OCI-LY1 (cell line): ENCODE measurements at regions not wholly inside any gene's neighbourhood (a gene's known extent, or its start where the extent isn't known, plus 50 kb on each side); places are given as distances from the start of the nearest gene placed in this dataset.
"Not testable (repeated sequence)": the region's sequence is repeated elsewhere in the genome, so short reads cannot be mapped to it uniquely, and the experiment has no call there.

Experiments
- H2AFZ ChIP-seq: fragments of 200-600 bp; sonication (generic), shearing (Covaris generic); 2 replicates; pipeline ENCODE4 v1.6.0; 2014; ENCODE audit warnings: antibody characterized with exemption, mild to moderate bottlenecking, low read length
- H3F3A ChIP-seq: fragments of 200-600 bp; sonication (generic), shearing (Covaris generic); 2 replicates; pipeline ENCODE4 v1.6.0; 2014; ENCODE audit warnings: mild to moderate bottlenecking, antibody characterized with exemption, low read length, moderate library complexity; ENCODE audit not compliant: insufficient read depth
- H3K27ac ChIP-seq: fragments of 200-600 bp; sonication (generic); 2 replicates; pipeline ENCODE4 v1.5.1; 2014; ENCODE audit warnings: low read length, mixed run types, mild to moderate bottlenecking, low read depth; ENCODE audit not compliant: poor library complexity, severe bottlenecking
- H3K27me3 ChIP-seq: fragments of 200-600 bp; sonication (generic); 2 replicates; pipeline ENCODE4 v1.6.0; 2014; ENCODE audit warnings: antibody characterized with exemption, mild to moderate bottlenecking, low read length, moderate library complexity; ENCODE audit not compliant: insufficient read depth
- H3K36me3 ChIP-seq: fragments of 200-600 bp; sonication (generic); 2 replicates; pipeline ENCODE4 v1.6.1; 2014; ENCODE audit warnings: mild to moderate bottlenecking, antibody characterized with exemption, low read length, moderate library complexity, mixed read lengths; ENCODE audit not compliant: insufficient read depth
- H3K4me1 ChIP-seq: fragments of 200-600 bp; sonication (generic); 2 replicates; pipeline ENCODE4 v1.5.1; 2014; ENCODE audit warnings: mild to moderate bottlenecking, low read length, moderate library complexity; ENCODE audit not compliant: insufficient read depth, severe bottlenecking
- H3K4me2 ChIP-seq: fragments of 200-600 bp; sonication (generic), shearing (Covaris generic); 2 replicates; pipeline ENCODE4 v1.6.1; 2014; ENCODE audit warnings: low read length
- H3K4me3 ChIP-seq: fragments of 200-600 bp; sonication (generic); 2 replicates; pipeline ENCODE4 v1.5.1; 2014; ENCODE audit warnings: low read length, low read depth, mild to moderate bottlenecking, mixed read lengths; ENCODE audit not compliant: poor library complexity, severe bottlenecking
- H3K79me2 ChIP-seq: fragments of 200-600 bp; shearing (Covaris generic); 2 replicates; pipeline ENCODE4 v1.6.1; 2016; ENCODE audit warnings: mixed run types, low read length, mixed read lengths; ENCODE audit not compliant: insufficient read depth
- H3K9ac ChIP-seq: fragments of 200-600 bp; sonication (generic), shearing (Covaris generic); 2 replicates; pipeline ENCODE4 v1.6.1; 2014; ENCODE audit warnings: mild to moderate bottlenecking, low read length, mixed read lengths
- H3K9me2 ChIP-seq: fragments of 200-600 bp; sonication (generic), shearing (Covaris generic); 2 replicates; pipeline ENCODE4 v1.6.1; 2014; ENCODE audit warnings: low read depth, mild to moderate bottlenecking, low read length, mixed read lengths
- H3K9me3 ChIP-seq: fragments of 200-600 bp; shearing (Covaris generic); 2 replicates; pipeline ENCODE4 v1.6.1; 2014; ENCODE audit warnings: low read length, mixed read lengths
- H4K20me1 ChIP-seq: fragments of 200-600 bp; sonication (generic), shearing (Covaris generic); 2 replicates; pipeline ENCODE4 v1.6.0; 2016; ENCODE audit warnings: mild to moderate bottlenecking, low read length; ENCODE audit not compliant: insufficient read depth
- EZH2 ChIP-seq: fragments of 200-600 bp; sonication (generic), shearing (Covaris generic); IDR thresholded peaks from 2 replicates; pipeline ENCODE4 v1.8.0; 2017; ENCODE audit warnings: borderline replicate concordance, mixed run types, mild to moderate bottlenecking, antibody characterized with exemption, low read length, moderate library complexity, mixed read lengths
- TF ChIP-seq, protein P1 (sequence below): fragments of 200-600 bp; sonication (generic), shearing (Covaris generic); IDR thresholded peaks from 2 replicates; pipeline ENCODE4 v1.5.1; 2017; ENCODE audit warnings: mild to moderate bottlenecking, antibody characterized with exemption, low read length, moderate library complexity, mixed read lengths

DNA sequence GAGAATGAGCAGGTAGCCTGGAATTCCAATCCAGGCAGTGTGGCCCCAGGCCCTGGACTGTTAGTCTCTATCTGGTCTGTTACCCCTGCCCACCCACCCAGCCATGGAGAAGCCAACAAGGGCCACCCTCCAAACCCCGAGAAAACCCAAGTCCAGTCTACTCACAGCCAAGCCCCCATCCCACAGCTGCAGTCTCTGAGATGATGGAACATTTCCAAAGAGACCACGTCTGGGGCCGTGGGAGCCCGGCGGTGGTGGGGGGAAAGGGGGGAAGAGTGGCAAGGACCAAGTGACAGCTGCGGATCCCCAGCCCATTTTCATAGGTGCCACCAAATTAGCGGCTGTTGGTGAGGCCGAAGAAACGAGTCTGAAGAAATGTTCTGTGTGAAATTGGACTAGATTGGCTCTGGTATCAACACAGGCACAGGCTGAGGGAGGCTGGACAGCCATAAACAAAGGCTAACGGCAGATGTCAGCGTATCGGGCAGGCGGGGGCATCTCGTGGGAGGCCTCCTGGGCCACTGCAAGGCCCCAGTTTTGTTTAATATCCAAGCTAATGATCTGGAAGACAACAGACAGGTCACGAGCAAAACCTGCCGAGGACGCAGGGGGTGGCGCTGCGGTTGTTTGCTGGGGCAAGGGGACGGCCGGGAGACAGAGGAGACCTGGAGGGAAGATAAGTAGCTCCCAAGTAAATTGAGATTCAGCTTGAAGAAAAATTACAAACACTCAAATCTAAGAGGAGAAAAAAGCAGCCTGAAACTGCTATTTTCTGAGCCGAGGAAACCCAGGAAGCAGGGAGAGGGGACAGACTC is 53.4 kb downstream of the RBFOX3 start:
- Histone ChIP-seq H3K27ac (no peak overlapping the region), H4K20me1 (no peaks in the 10 kb centered on the region), H3K4me2 (no peak overlapping the region), H2AFZ (no peak overlapping the region), H3K4me3 (no peak overlapping the region), H3K27me3 (peaks cover 8% of the 10 kb centered on the region; the same call in 1 of the 2 replicates), H3K9me3 (no peaks in the 10 kb centered on the region), H3K9me2 (no peaks in the 10 kb centered on the region), H3K36me3 (no peaks in the 10 kb centered on the region), H3K9ac (no peak overlapping the region), H3K79me2 (no peaks in the 10 kb centered on the region), H3K4me1 (no peaks in the 10 kb centered on the region), H3F3A (no peaks in the 10 kb centered on the region)
- no peak for TF ChIP-seq EZH2
- TF ChIP-seq, protein P1, sequence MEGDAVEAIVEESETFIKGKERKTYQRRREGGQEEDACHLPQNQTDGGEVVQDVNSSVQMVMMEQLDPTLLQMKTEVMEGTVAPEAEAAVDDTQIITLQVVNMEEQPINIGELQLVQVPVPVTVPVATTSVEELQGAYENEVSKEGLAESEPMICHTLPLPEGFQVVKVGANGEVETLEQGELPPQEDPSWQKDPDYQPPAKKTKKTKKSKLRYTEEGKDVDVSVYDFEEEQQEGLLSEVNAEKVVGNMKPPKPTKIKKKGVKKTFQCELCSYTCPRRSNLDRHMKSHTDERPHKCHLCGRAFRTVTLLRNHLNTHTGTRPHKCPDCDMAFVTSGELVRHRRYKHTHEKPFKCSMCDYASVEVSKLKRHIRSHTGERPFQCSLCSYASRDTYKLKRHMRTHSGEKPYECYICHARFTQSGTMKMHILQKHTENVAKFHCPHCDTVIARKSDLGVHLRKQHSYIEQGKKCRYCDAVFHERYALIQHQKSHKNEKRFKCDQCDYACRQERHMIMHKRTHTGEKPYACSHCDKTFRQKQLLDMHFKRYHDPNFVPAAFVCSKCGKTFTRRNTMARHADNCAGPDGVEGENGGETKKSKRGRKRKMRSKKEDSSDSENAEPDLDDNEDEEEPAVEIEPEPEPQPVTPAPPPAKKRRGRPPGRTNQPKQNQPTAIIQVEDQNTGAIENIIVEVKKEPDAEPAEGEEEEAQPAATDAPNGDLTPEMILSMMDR = no peak

DNA sequence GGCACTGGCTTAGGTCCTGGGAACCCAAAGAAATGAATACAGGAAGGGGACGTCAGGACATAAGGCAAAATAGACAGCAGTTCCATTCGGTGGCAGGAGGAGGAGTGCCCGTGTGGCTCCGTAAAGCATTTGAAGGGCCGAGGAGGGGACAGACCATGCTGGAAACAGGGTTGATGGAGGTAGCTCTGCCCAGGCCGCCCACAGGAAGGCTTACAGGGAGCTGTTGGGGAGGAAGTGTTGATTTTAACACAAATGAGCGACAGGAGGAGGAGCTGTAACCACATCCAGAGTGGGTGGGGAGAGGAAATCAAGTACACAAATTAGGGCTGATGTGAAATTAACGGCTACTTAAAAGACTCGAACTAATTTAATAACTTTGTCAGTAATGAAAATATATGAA is 54.6 kb downstream of the RBFOX3 start:
- Histone ChIP-seq H3K9me3 (no peaks in the 10 kb centered on the region), H3K27me3 (peaks cover 8% of the 10 kb centered on the region; the same call in 1 of the 2 replicates), H3K36me3 (no peaks in the 10 kb centered on the region), H4K20me1 (no peaks in the 10 kb centered on the region), H3K79me2 (no peaks in the 10 kb centered on the region), H3K4me1 (no peaks in the 10 kb centered on the region), H3F3A (no peaks in the 10 kb centered on the region), H2AFZ (no peak overlapping the region), H3K9me2 (no peaks in the 10 kb centered on the region), H3K4me3 (no peak overlapping the region), H3K27ac (no peak overlapping the region), H3K4me2 (no peak overlapping the region), H3K9ac (no peak overlapping the region)
- TF ChIP-seq, protein P1 = no peak
- no peak for TF ChIP-seq EZH2

DNA sequence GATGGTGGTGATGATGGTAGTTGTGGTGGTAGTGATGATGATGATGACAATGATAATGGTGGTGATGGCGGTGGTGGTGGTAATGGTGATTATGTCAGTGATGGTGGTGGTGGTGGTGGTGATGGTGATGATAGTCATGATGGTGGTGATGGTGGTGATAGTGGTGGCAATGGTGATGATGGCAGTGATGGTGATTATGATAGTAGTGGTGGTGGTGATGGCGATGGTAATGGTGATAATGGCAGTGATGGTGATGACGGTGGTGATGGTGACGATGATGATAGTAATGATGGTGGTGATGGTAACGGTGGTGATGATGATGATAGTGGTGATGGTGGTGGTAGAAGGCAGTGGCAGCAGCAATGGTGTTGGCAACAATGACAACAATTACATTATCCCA is 55.3 kb downstream of the RBFOX3 start:
- no peak overlapping the region for H3K4me2 ChIP-seq
- no peak overlapping the region for H2AFZ ChIP-seq
- H3K9ac ChIP-seq = no peak overlapping the region
- H3K27me3 ChIP-seq = peaks cover 11% of the 10 kb centered on the region; the same call in 1 of the 2 replicates
- H3K4me1 ChIP-seq = no peaks in the 10 kb centered on the region
- TF ChIP-seq EZH2 = no peak
- H3K9me2 ChIP-seq = no peaks in the 10 kb centered on the region
- H4K20me1 ChIP-seq = no peaks in the 10 kb centered on the region
- no peaks in the 10 kb centered on the region for H3K79me2 ChIP-seq
- H3K4me3 ChIP-seq = no peak overlapping the region
- H3F3A ChIP-seq = no peaks in the 10 kb centered on the region
- H3K36me3 ChIP-seq = no peaks in the 10 kb centered on the region
- H3K9me3 ChIP-seq = no peaks in the 10 kb centered on the region
- H3K27ac ChIP-seq = no peak overlapping the region

DNA sequence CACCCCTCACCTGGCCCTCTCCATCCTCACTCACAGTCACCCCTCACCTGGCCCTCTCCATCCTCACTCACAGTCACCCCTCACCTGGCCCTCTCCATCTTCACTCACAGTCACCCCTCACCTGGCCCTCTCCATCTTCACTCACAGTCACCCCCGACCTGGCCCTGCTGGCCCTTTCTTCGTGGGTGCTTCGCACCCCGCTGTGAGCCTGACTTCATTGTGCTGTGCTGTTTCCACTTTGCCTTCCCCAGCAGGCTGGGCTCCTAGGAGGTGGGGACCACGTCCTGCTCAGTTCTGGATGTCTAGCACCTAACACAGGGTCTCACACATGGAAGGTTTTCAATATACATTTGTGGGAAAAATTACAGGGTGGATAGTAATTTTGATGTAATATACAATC is 56.5 kb downstream of the RBFOX3 start:
- H3K9ac ChIP-seq, H3K27ac ChIP-seq, H3K9me2 ChIP-seq, H2AFZ ChIP-seq, H3F3A ChIP-seq, H3K4me3 ChIP-seq, H4K20me1 ChIP-seq, H3K4me1 ChIP-seq, H3K4me2 ChIP-seq, H3K36me3 ChIP-seq, H3K79me2 ChIP-seq, H3K9me3 ChIP-seq: not testable (repeated sequence)
- peaks cover 11% of the 10 kb centered on the region; the same call in 1 of the 2 replicates for H3K27me3 ChIP-seq
